ENCODE measurements at regions not wholly inside any gene's neighbourhood (a gene's known extent, or its start where the extent isn't known, plus 50 kb on each side); places are given as distances from the start of the nearest gene placed in this dataset.

DNA sequence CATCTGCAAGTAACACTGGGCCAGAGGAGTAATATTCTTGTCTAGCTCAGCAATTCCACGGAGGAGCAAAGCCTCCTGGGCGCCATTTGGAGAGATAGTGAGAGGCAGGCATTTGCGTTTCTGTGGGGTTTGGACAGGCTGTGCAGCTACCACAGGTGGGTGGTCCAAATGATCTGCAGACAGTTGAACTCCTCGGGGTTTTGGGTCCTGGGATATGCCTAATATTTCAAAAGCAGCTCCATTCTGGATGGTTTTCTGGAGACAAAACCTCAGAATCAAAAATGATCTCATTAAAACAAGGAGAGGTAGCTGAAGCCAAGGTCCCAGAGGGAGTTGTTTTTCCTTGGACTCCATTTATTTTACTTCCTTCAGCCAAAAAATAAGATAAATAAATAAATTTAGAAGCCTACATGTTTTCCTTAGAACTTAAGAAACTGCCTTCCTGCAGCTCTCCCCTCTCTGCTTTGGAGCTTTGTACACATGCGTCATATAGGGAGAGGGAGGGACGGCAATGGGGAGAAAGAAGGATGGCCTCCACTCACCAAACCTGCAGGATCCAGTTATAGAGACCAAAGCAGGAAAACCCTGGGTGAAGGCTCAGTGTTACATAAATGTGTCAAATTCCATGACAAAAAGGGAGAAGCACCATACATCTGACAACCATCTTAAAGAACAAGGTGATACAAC is 227.3 kb upstream of the DAAM1 start:
- no peak for TF ChIP-seq EZH2 (IDR thresholded peaks at IDR 0.05; ENCODE audit: borderline replicate concordance, low read depth, low read length, severe bottlenecking)
- TF ChIP-seq, protein P1, sequence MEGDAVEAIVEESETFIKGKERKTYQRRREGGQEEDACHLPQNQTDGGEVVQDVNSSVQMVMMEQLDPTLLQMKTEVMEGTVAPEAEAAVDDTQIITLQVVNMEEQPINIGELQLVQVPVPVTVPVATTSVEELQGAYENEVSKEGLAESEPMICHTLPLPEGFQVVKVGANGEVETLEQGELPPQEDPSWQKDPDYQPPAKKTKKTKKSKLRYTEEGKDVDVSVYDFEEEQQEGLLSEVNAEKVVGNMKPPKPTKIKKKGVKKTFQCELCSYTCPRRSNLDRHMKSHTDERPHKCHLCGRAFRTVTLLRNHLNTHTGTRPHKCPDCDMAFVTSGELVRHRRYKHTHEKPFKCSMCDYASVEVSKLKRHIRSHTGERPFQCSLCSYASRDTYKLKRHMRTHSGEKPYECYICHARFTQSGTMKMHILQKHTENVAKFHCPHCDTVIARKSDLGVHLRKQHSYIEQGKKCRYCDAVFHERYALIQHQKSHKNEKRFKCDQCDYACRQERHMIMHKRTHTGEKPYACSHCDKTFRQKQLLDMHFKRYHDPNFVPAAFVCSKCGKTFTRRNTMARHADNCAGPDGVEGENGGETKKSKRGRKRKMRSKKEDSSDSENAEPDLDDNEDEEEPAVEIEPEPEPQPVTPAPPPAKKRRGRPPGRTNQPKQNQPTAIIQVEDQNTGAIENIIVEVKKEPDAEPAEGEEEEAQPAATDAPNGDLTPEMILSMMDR (IDR thresholded peaks at IDR 0.05; ENCODE audit: borderline replicate concordance, extremely low read depth, low read length, poor library complexity, severe bottlenecking), result no peak

All from DND-41 (cell line).